ENCODE measurements at regions not wholly inside any gene's neighbourhood (a gene's known extent, or its start where the extent isn't known, plus 50 kb on each side); places are given as distances from the start of the nearest gene placed in this dataset.
"Not testable (repeated sequence)": the region's sequence is repeated elsewhere in the genome, so short reads cannot be mapped to it uniquely, and the experiment has no call there.

- no peak for DNase-seq
Observed at GRCh38 chr6:47180633-47181032, 129.1 kb downstream of the TNFRSF21 start.

DNA sequence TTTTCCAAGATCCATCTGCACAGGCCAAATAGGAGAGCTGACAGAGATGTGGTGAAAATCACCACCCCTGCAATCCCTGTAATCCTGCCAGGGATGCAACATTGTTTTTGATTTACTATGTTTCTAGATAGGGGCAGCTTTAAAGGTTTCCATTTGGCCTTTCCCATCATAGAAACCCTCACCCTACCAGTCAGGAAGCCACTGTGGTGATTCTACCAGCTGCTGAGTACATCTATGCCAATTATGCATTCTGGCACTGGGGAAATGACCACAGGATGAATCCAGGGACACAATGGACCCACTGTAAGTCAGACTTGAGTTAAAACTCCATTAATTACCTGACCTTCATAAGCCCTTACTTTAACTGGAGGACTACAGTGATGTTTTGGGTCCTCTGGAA, 130.4 kb downstream of the TNFRSF21 start:
- no peak for DNase-seq

- no peak for DNase-seq
Observed at GRCh38 chr6:47175656-47176055, 133.5 kb upstream of the ADGRF1 start.

- DNase-seq, result no peak
Observed at GRCh38 chr6:47174502-47175023, 132.4 kb upstream of the ADGRF1 start.

GRCh38 chr6:47174063-47174462, 131.9 kb upstream of the ADGRF1 start:
- not testable (repeated sequence) for DNase-seq

- not testable (repeated sequence) for DNase-seq
Observed at GRCh38 chr6:47173145-47173544, 131.0 kb upstream of the ADGRF1 start.

GRCh38 chr6:47170617-47170947, 128.4 kb upstream of the ADGRF1 start:
- DNase-seq, result no peak

DNA sequence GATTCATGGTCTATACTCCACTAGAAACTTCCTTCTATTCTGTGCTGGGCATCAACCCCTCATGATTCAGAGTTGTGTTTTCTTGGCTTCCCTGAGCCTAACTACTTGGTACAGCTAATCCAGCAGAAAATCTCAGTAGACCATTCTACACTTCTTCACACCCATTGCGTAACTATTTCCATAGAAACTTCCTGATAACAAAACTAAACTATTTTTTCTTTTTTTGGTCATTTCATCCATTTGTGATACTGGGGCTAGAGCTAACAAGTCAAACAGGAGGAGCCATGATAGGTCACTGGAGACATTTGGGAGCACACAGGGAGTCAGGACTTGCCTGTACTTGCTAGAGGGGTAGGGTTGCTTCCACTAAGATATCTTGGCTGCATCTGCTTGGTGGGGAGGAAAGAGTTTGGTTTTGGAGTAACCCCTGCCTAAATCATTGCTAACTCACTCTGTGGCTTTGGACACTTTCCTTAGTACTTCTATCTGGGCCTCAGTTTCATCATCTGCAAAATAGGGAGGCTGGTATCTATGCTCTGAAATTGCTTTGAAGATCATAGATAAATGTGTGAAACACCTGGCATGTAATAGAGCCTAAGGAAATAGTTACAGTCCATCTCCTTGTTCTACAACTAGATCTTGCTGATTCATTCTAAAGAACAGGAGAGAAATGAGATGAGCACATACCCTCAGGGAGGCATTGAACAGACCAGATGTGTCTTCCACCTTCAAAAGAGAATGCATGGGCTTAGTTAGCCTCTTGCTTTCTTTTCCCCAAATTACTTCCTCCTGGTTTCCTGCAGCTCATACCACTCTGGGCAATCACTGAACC, 127.9 kb upstream of the ADGRF1 start:
- DNase-seq, result no peak

DNA sequence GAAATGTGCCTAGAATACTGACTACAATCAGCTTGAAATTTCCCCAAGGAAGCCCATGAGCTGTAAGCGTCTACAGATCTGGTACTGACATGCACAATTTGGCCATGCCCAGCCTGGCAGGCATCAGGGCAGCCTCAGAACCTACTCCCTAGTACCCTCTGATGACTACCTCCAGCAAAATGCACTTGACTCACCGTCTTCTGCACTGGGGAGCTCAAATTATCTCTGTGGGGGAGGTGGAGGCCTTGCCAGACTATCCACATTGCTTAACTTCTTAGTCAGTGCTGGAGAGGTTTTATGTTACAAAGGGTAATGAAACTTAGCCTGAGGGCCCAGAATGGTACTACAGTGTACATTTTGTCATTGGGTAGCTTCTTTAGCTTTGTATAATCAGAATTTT, 126.0 kb upstream of the ADGRF1 start:
- no peak for DNase-seq

DNA sequence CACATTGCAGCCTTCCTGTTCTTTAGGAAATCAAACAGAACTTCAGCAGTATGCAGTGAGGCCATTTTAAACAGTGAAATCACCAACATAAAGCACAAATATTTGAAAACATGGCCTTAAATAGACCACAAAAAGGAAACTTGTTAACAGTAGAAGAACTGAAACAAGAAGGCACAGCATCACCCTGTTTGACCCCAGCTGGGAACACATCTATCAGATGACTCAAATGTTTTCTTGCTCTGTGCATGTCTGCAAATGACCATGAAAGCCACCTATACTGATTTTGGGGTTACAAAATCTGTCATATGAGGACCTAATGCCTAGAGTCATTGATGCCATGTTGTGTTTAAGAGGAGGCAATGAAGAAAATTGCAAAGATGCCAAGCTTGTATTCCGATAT, 123.8 kb upstream of the ADGRF1 start:
- no peak for DNase-seq

GRCh38 chr6:47164877-47165276, 122.7 kb upstream of the ADGRF1 start:
- DNase-seq, result no peak

GRCh38 chr6:47163536-47163935, 121.4 kb upstream of the ADGRF1 start:
- DNase-seq, result no peak

DNA sequence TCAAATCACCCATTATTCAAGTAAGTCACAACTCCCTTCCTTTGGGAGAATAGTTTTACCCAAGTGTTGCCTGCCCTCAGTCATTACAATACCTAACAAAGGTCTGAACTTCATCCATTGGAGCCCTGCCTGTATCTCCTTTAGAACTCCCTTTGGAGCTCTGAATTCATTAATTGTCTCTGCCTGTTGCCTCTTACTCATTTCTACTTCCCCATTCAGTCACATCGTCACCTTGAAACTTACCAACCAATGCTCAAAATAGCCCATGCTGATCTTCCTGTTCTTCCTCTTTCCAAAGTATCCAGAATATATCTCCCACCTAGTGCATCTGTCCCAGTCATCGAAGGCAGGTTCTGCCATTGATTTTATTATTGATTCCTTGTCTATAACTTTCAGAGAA, 120.7 kb upstream of the ADGRF1 start:
- no peak for DNase-seq

DNA sequence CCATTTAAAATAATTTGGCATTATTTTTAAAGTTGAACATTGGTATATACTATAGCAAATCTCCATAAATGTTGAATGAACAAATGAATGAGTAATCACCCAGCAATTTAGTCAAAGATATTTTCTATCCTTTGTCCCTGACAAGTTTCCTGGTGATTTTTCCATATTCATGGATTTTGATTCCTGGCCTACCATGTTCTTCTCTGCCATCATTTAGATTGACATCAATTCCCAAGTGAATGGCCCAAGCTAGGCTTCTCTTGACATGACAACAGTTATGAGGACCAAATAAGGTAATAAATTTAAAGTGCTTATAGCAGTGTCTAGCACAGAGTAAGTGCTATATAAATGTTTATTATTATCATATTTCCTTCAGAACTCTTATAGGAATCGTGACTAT, 120.1 kb upstream of the ADGRF1 start:
- DNase-seq, result no peak

GRCh38 chr6:47161176-47161687, 119.1 kb upstream of the ADGRF1 start:
- no peak for DNase-seq

DNA sequence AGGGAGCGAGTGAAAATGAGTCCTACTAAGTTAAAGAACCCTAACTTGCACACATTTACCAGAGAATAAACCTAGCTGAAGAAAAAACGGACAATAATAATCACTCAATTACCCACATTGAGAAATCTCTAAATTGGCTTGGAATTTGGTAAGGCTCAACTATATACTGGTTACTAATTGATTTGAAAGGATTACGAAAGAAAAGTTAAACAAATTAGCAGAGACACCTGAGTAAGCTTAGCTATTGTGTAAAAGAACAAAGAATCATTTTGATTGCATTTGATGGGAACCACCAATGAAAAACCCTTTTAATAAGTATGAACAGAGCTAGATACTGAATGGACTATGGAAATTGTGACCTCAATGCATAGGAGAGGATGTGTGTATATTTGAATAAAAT, 118.6 kb upstream of the ADGRF1 start:
- DNase-seq, result no peak

GRCh38 chr6:47159763-47160162, 117.6 kb upstream of the ADGRF1 start:
- DNase-seq, result no peak

- DNase-seq, result no peak
Observed at GRCh38 chr6:47157653-47158219, 115.6 kb upstream of the ADGRF1 start.

- DNase-seq, result no peak
Observed at GRCh38 chr6:47157063-47157462, 114.9 kb upstream of the ADGRF1 start.

DNA sequence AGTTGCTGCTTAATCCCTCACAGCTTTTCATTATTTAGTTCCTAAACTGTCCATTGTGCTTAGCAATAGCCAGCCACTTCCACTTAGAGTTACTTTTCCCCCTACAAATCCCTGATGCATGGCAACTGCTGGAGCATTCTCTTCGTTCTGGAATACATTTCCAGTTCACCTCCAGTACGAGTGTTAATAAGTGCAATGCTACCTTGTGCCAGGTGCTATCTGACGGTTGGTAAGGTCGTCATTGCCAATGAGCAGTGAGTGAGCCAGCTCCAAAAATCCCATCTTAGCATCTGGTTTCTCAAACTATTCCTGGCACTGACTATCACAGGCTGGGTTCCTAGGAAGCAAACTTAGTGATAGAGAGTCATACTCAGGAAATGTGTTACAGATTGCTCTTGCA, 114.1 kb upstream of the ADGRF1 start:
- no peak for DNase-seq

DNA sequence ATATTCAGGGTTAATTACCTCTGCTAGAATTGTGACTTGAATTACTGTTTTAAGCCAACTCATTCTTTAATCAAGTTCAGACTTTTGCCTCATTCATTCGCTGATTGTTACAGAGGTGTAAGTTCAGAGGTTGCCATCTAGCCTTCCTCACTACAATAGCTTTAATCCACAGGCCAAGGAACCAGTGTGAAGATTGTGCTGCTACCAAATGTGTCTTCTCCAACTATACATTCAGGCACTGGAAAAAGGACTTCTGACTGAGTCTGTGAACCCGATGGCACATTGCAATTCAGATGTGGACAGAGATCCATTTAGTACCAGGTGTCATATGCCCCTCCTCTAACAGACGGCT, 111.2 kb upstream of the ADGRF1 start:
- DNase-seq, result no peak

GRCh38 chr6:47152666-47153403, 110.7 kb upstream of the ADGRF1 start:
- DNase-seq, result no peak

DNA sequence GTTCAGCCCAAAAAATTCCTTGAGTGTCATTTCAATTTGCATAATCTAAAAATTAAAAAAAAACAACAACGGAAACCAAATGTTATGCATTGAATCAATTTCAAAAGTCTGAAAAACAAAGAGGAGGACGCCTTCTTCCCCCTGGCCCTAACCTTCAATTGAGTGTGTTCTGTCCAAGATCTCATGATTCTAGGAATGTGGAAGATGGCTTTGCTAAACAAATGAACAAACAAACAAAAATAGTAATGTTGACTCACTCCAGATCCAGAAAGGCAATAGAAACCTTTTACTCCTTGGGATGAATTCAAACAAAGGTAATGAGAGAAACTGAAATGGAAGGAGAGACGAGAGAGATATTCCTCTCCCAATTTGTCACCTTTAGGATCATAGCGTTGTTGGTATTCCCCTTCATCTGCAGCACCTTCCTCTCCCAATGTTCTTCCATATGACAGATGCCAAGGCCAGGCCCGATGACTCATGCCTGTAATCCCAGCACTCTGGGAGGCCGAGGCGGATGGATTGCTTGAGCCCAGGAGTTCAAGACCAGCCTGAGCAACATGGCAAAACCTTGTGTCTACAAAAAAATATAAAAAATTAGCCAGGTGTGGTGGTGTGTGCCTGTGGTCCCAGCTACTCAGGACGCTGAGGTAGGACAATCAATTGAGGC, 109.2 kb upstream of the ADGRF1 start:
- DNase-seq, result no peak
